ENCODE measurements at regions not wholly inside any gene's neighbourhood (a gene's known extent, or its start where the extent isn't known, plus 50 kb on each side); places are given as distances from the start of the nearest gene placed in this dataset.
A peak's percentile ranks its signal among the peaks of the same experiment; 100 is the strongest.

DNA sequence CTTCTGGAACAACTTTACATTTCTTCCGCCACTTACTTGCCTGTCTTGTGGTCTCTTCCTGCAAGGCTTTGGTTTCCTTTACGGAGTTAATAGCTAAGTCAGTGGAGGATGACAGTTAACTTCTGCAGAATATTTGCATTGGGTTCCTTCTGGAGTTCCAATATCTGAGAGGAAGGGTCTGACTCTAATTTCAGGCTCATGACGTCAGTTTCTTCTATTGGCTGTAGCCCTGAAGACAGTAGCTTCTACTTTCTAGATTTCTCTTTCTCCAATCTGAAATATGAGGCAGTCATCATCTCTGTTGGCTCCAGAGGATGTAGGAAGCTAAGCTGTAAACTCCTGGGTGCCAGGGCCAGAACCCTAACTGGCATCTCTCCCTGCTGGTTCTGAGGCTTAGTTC is 76.7 kb downstream of the FRMPD3 start:
- Histone ChIP-seq H3K4me1 (ENCODE audit: control insufficient read depth, insufficient read depth, low read length) (no peaks in the 10 kb centered on the region), H3K36me3 (ENCODE audit: control insufficient read depth, insufficient read depth, low read length) (no peaks in the 10 kb centered on the region), H3K27me3 (ENCODE audit: control insufficient read depth, insufficient read depth, low read length) (peaks cover 42% of the 10 kb centered on the region), H3K9me3 (replicated peaks; ENCODE audit: control insufficient read depth, low read depth, low read length) (no peaks in the 10 kb centered on the region), H3K27ac (ENCODE audit: low read length) (no peak overlapping the region), H3K4me3 (ENCODE audit: low read length) (no peak overlapping the region)
- 100% methylated on average over 1 of the region's 3 CpGs for WGBS (ENCODE audit: insufficient coverage)
- no peak for DNase-seq

DNA sequence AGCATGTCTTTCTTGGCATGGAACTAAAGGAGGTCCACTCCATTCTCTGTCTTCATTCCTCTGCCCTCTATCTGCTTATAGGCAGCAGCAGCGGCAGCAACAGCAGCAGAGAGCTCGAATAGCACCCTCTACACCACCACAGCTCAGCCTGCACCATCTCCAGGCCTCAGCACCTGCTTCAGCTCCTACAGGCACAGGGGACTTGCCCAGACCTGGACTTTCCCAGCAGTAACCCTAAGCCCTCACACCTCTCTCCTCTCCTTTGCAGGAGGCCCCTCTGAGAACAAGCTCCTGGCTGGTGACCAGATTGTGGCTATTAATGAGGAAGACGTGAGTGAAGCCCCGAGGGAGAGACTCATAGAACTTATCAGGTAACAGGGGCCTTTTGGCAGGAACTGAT is 80.7 kb downstream of the FRMPD3 start:
- Histone ChIP-seq H3K27ac (ENCODE audit: low read length) (no peak overlapping the region), H3K9me3 (replicated peaks; ENCODE audit: control insufficient read depth, low read depth, low read length) (no peaks in the 10 kb centered on the region), H3K4me3 (ENCODE audit: low read length) (no peak overlapping the region), H3K36me3 (ENCODE audit: control insufficient read depth, insufficient read depth, low read length) (no peaks in the 10 kb centered on the region), H3K27me3 (ENCODE audit: control insufficient read depth, insufficient read depth, low read length) (peaks cover 33% of the 10 kb centered on the region), H3K4me1 (ENCODE audit: control insufficient read depth, insufficient read depth, low read length) (no peaks in the 10 kb centered on the region)
- 63% methylated on average over 2 of the region's 4 CpGs for WGBS (ENCODE audit: insufficient coverage)
- no peak for DNase-seq

DNA sequence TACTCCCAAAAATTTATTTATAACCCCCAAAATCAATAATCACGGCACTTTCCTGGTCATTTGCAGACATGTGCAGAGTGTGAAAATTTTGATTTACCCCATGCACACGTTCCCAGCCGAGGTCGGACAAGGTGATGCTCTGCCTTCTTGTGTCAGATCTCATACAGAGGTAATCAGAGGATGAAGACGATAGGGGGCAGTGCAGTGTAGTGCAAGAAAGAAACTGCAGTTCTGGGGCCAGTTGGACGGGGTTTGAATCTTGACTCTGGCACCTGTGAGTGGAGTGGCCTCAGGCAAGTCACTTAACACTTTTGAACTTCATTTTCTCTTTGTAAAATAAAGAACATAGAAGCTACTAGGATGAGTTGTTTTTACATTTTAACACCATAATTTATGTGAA is 88.4 kb downstream of the FRMPD3 start:
- no peak overlapping the region for H3K4me3 ChIP-seq (ENCODE audit: low read length)
- H3K9me3 ChIP-seq (replicated peaks; ENCODE audit: control insufficient read depth, low read depth, low read length), result no peaks in the 10 kb centered on the region
- no peaks in the 10 kb centered on the region for H3K4me1 ChIP-seq (ENCODE audit: control insufficient read depth, insufficient read depth, low read length)
- peaks cover 22% of the 10 kb centered on the region for H3K27me3 ChIP-seq (ENCODE audit: control insufficient read depth, insufficient read depth, low read length)
- DNase-seq, result peak; percentile 10
- H3K27ac ChIP-seq (ENCODE audit: low read length), result no peak overlapping the region
- no peaks in the 10 kb centered on the region for H3K36me3 ChIP-seq (ENCODE audit: control insufficient read depth, insufficient read depth, low read length)
- 70% methylated on average over 2 of the region's 6 CpGs for WGBS (ENCODE audit: insufficient coverage)

DNA sequence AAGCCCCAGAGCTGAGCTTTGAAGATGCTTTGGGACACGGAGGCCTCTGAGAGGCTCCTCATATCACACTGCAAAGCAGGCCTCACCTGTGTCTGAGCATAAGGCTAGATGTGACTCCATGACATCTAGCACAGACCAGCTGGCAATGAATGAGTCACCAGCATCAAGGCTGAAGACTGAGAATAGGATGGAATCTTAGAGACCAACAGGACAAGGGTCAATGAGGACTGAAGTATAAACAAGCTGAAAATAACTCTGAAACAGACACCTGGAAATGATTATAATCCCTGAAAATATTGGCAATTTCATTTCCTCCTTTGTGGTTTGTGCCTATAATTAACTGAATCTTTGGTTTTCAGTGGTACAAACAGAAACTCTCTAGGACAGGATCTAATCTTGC is 87.1 kb upstream of the PRPS1 start:
- Histone ChIP-seq H3K27me3 (ENCODE audit: control insufficient read depth, insufficient read depth, low read length) (peaks cover 28% of the 10 kb centered on the region), H3K4me1 (ENCODE audit: control insufficient read depth, insufficient read depth, low read length) (no peaks in the 10 kb centered on the region), H3K36me3 (ENCODE audit: control insufficient read depth, insufficient read depth, low read length) (no peaks in the 10 kb centered on the region), H3K9me3 (replicated peaks; ENCODE audit: control insufficient read depth, low read depth, low read length) (no peaks in the 10 kb centered on the region), H3K27ac (ENCODE audit: low read length) (no peak overlapping the region), H3K4me3 (ENCODE audit: low read length) (no peak overlapping the region)
- no peak for DNase-seq
- WGBS (ENCODE audit: insufficient coverage), result no CpG with 5 or more reads among the region's 1 CpG

DNA sequence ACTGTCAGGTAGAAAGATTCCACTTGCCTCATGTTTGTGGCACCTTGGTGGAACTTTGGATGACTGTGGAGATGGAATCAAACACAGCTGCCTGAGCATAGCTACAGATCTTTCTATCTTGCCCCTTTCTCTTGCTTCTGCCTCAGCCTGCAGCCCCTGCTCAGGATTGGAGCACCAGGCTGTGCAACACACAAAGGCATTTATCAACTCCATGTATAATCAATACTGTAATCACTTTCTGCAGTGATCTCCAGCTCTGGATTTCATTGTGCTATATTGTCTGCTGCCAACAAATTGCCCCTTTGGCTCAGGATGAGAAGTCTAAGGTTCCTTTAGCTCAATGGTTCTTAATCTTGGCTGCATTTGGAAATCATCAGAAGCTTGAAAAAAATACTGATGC is 86.3 kb upstream of the PRPS1 start:
- peaks cover 31% of the 10 kb centered on the region for H3K27me3 ChIP-seq (ENCODE audit: control insufficient read depth, insufficient read depth, low read length)
- no peaks in the 10 kb centered on the region for H3K4me1 ChIP-seq (ENCODE audit: control insufficient read depth, insufficient read depth, low read length)
- no peak overlapping the region for H3K4me3 ChIP-seq (ENCODE audit: low read length)
- H3K27ac ChIP-seq (ENCODE audit: low read length), result no peak overlapping the region
- no peaks in the 10 kb centered on the region for H3K36me3 ChIP-seq (ENCODE audit: control insufficient read depth, insufficient read depth, low read length)
- DNase-seq, result no peak
- H3K9me3 ChIP-seq (replicated peaks; ENCODE audit: control insufficient read depth, low read depth, low read length), result no peaks in the 10 kb centered on the region

DNA sequence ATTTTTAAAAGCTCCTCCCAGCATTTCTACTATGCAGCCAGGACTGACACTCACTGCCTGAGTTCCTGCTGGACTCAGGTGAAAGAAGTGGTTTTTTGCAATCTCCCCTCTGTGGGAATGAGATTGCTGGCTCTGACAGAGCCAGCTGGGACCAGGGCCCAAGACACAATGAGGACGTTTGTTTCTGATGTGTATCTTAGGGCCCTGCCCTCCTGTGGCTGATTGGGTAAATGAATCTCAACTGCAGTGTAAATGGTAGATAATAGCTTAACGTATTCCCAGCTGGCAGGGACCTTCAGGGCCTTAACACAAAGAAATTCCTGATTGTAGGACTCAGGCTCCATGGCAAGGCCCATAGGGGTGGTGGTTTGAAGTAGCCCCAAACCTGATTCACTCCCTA is 85.8 kb upstream of the PRPS1 start:
- 0% methylated on average over 1 of the region's 2 CpGs for WGBS (ENCODE audit: insufficient coverage)
- Histone ChIP-seq H3K4me1 (ENCODE audit: control insufficient read depth, insufficient read depth, low read length) (no peaks in the 10 kb centered on the region), H3K9me3 (replicated peaks; ENCODE audit: control insufficient read depth, low read depth, low read length) (no peaks in the 10 kb centered on the region), H3K27me3 (ENCODE audit: control insufficient read depth, insufficient read depth, low read length) (peaks cover 32% of the 10 kb centered on the region), H3K36me3 (ENCODE audit: control insufficient read depth, insufficient read depth, low read length) (no peaks in the 10 kb centered on the region), H3K27ac (ENCODE audit: low read length) (no peak overlapping the region), H3K4me3 (ENCODE audit: low read length) (no peak overlapping the region)
- peak; percentile 7 for DNase-seq

DNA sequence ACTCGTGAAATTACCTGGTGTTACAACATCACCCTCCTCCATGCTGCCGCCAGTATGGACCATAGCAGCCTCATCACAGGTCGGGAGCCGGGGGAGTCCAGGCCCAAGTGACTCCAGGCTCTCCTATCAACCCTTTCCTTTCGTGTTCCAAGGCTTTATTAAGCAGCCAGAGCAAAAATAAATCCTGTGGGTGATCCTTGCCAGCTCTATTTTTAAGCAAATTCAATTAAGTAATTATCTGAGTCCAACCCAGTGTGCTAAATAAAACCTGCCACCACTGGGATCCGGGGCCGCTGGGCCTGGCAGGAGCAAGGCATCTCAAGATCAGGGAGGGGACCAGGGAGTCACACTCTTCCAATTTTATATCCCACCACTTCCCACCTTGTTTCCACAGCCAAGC is 80.7 kb upstream of the PRPS1 start:
- Histone ChIP-seq H3K27ac (ENCODE audit: low read length) (no peak overlapping the region), H3K4me1 (ENCODE audit: control insufficient read depth, insufficient read depth, low read length) (no peaks in the 10 kb centered on the region), H3K4me3 (ENCODE audit: low read length) (no peak overlapping the region), H3K27me3 (ENCODE audit: control insufficient read depth, insufficient read depth, low read length) (peaks cover 36% of the 10 kb centered on the region), H3K9me3 (replicated peaks; ENCODE audit: control insufficient read depth, low read depth, low read length) (no peaks in the 10 kb centered on the region), H3K36me3 (ENCODE audit: control insufficient read depth, insufficient read depth, low read length) (no peaks in the 10 kb centered on the region)
- 76% methylated on average over 7 of the region's 7 CpGs for WGBS (ENCODE audit: insufficient coverage)
- DNase-seq, result no peak

DNA sequence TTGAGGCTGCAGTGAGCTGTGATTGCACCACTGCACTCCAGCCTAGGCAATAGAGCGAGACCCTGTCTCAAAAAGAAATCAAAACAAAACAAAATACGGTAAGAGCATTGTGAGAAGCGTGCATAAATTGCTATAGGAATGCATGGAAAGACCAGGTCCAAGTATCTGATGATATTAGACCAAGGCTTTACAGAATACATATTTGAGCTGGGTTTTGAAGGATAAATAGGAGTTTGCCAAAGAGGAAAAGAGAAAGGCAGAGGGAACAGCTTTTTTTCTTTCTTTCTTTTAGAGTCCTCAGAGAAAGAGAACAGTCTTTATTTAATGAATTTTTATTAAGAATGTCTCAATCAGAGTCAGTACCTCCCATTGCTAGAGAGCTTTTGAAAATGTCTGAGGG is 79.5 kb upstream of the PRPS1 start:
- WGBS (ENCODE audit: insufficient coverage), result 80% methylated on average over 1 of the region's 3 CpGs
- no peaks in the 10 kb centered on the region for H3K4me1 ChIP-seq (ENCODE audit: control insufficient read depth, insufficient read depth, low read length)
- H3K27ac ChIP-seq (ENCODE audit: low read length), result no peak overlapping the region

DNA sequence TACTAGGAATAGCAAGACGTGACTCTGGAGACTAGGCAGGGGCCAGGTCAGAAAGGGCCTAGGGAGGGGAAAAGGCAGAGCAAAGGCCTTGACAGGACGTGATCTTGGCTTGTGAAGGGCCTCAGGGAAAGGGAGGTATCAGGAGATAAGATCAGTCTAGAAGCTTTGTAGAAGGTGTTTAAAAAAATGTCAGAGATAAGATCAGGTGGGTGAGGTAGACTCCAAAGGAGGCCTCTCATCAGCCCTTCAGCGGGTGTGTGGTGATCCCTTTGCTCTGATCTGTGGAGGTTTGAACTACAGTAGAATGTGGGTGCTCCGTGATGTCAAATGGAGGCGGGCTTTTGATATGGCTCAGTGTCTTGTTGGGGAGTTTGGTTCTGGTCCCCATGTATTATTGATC is 78.8 kb upstream of the PRPS1 start:
- Histone ChIP-seq H3K9me3 (replicated peaks; ENCODE audit: control insufficient read depth, low read depth, low read length) (no peaks in the 10 kb centered on the region), H3K4me3 (ENCODE audit: low read length) (no peak overlapping the region), H3K36me3 (ENCODE audit: control insufficient read depth, insufficient read depth, low read length) (no peaks in the 10 kb centered on the region), H3K27me3 (ENCODE audit: control insufficient read depth, insufficient read depth, low read length) (peaks cover 48% of the 10 kb centered on the region), H3K4me1 (ENCODE audit: control insufficient read depth, insufficient read depth, low read length) (no peaks in the 10 kb centered on the region), H3K27ac (ENCODE audit: low read length) (no peak overlapping the region)
- no peak for DNase-seq
- 49% methylated on average over 3 of the region's 5 CpGs for WGBS (ENCODE audit: insufficient coverage)

More for the DNA sequence above, 79.5 kb upstream of the PRPS1 start:
- no peaks in the 10 kb centered on the region for H3K9me3 ChIP-seq (replicated peaks; ENCODE audit: control insufficient read depth, low read depth, low read length)
- no peak overlapping the region for H3K4me3 ChIP-seq (ENCODE audit: low read length)
- H3K27me3 ChIP-seq (ENCODE audit: control insufficient read depth, insufficient read depth, low read length), result peaks cover 42% of the 10 kb centered on the region
- H3K36me3 ChIP-seq (ENCODE audit: control insufficient read depth, insufficient read depth, low read length), result no peaks in the 10 kb centered on the region
- no peak for DNase-seq

DNA sequence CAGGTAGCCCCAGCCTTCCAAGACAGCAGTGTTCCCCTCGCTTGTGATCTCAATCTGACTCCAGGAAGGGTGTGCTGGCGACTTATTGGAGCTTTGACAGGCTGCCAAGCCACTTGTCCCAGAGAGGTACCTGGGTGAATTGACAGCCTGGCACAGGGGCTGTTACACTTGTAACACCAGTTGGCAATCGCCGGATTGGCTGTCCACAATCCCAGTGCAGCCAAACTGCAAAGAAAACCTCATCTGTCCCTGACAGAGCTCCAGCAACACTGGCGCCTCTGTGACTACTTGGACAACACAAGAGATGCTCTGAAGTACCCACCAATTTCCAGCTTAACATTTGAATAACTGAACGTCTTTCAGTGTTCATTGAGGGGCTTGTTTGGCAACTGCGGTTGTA is 76.8 kb upstream of the PRPS1 start:
- no peaks in the 10 kb centered on the region for H3K36me3 ChIP-seq (ENCODE audit: control insufficient read depth, insufficient read depth, low read length)
- DNase-seq, result no peak
- no peaks in the 10 kb centered on the region for H3K4me1 ChIP-seq (ENCODE audit: control insufficient read depth, insufficient read depth, low read length)
- no peaks in the 10 kb centered on the region for H3K9me3 ChIP-seq (replicated peaks; ENCODE audit: control insufficient read depth, low read depth, low read length)
- WGBS (ENCODE audit: insufficient coverage), result 73% methylated on average over 3 of the region's 7 CpGs
- H3K27me3 ChIP-seq (ENCODE audit: control insufficient read depth, insufficient read depth, low read length), result peaks cover 41% of the 10 kb centered on the region
- no peak overlapping the region for H3K4me3 ChIP-seq (ENCODE audit: low read length)
- H3K27ac ChIP-seq (ENCODE audit: low read length), result no peak overlapping the region

DNA sequence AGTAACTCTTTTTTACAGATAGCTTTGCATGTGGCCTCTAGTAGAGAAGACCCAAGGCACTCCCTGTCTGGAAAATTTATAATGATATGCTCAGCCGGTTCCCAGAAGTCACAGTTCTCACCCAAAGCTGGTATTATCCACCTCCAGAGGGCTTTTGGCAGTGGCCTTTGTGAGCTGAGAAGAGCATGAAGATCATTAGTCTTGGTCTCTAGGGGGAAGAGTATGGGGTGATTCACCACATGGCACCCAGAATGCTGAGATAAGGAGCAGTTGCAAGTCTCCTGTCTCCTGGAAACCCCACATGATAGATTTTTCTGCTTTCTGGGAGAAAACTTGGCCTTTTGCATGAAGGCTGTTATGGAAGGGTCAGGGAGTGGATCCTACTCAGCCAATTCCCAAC is 75.4 kb upstream of the PRPS1 start:
- WGBS (ENCODE audit: insufficient coverage), result no CpG with 5 or more reads among the region's 1 CpG
- H3K4me3 ChIP-seq (ENCODE audit: low read length), result no peak overlapping the region
- H3K27me3 ChIP-seq (ENCODE audit: control insufficient read depth, insufficient read depth, low read length), result peaks cover 34% of the 10 kb centered on the region
- no peak overlapping the region for H3K27ac ChIP-seq (ENCODE audit: low read length)
- no peak for DNase-seq
- H3K36me3 ChIP-seq (ENCODE audit: control insufficient read depth, insufficient read depth, low read length), result no peaks in the 10 kb centered on the region
- no peaks in the 10 kb centered on the region for H3K4me1 ChIP-seq (ENCODE audit: control insufficient read depth, insufficient read depth, low read length)
- no peaks in the 10 kb centered on the region for H3K9me3 ChIP-seq (replicated peaks; ENCODE audit: control insufficient read depth, low read depth, low read length)
